Motor neuron (in vitro differentiated cells): ENCODE measurements at regions not wholly inside any gene's neighbourhood (a gene's known extent, or its start where the extent isn't known, plus 50 kb on each side); places are given as distances from the start of the nearest gene placed in this dataset.
"Not testable (repeated sequence)": the region's sequence is repeated elsewhere in the genome, so short reads cannot be mapped to it uniquely, and the experiment has no call there.

Experiments used
- ATAC-seq, 8 experiments: fragments of 200-7000 bp; cut with Tn5 transposase; replicated peaks in 6 of 8; 2 replicates each; pipeline ENCODE4 v1.8.0; 2021; ENCODE audit warnings: mild to moderate bottlenecking in 8 of 8, moderate library complexity in 8 of 8
- H3K27ac ChIP-seq, 2 donors: fragments of 250-450 bp; sonication (Bioruptor Pico); 2 replicates each; pipeline ENCODE4 v1.9.0; 2021; ENCODE audit warnings: antibody characterized with exemption in 2 of 2, mild to moderate bottlenecking in 2 of 2, moderate library complexity in 1 of 2
- H3K4me1 ChIP-seq, 2 donors: fragments of 250-450 bp; sonication (Bioruptor Pico); replicated peaks in 1 of 2; 2 replicates each; pipeline ENCODE4 v1.6.1; 2021; ENCODE audit warnings: antibody characterized with exemption in 2 of 2, mild to moderate bottlenecking in 2 of 2, moderate library complexity in 1 of 2
- H3K4me3 ChIP-seq, 5 donors: fragments of 250-450 bp; sonication (Bioruptor Pico); 2 replicates each; pipeline ENCODE4 v1.9.0; 2021; ENCODE audit warnings: antibody characterized with exemption in 5 of 5, mild to moderate bottlenecking in 5 of 5, moderate library complexity in 4 of 5
- WGBS, 10 experiments: fragments of 450-650 bp; shearing (Covaris generic); methylation state at CpG; one replicate each; pipeline ENCODE4 v1.0.0; 2022; 5-methylcytosine and 5-hydroxymethylcytosine counted together
- in situ Hi-C, 9 experiments: fragments of 400-800 bp; cut with MboI; loops; one replicate each; pipeline ENCODE4 v1.15.0; 2021; ENCODE audit warnings: low sequenced_read_pairs in 9 of 9, low pct_unique_long_range_greater_than_20kb in 2 of 9; ENCODE audit not compliant: unreplicated experiment in 9 of 9

- Histone ChIP-seq H3K27ac (no peak overlapping the region), H3K4me3 (no peak overlapping the region), H3K4me1 (peaks cover 8 to 38% of the 10 kb centered on the region in 2 donors)
- 0 to 100% (median 58%) methylated on average over 1 to 3 of the region's 3 CpGs; no CpG with 5 or more reads in 2 of the 10 experiments for WGBS, 10 experiments
- no peak for ATAC-seq
- in situ Hi-C loops = no loop called here
Measured at GRCh38 chr4:82139287-82139686, 234.5 kb downstream of the HNRNPD start.

GRCh38 chr4:82138374-82138773 lies 235.4 kb downstream of the HNRNPD start:
- 36 to 100% (median 63%) methylated on average over 1 to 4 of the region's 4 CpGs; no CpG with 5 or more reads in 5 of the 10 experiments for WGBS, 10 experiments
- ATAC-seq = peak in 2 of 8 experiments; percentile 64 to 67
- H3K4me3 ChIP-seq = no peak overlapping the region
- in situ Hi-C loops = no loop called here
- peaks cover 8 to 29% of the 10 kb centered on the region in 2 donors for H3K4me1 ChIP-seq
- no peak overlapping the region for H3K27ac ChIP-seq

- WGBS, 10 experiments = 0 to 83% (median 50%) methylated on average over 1 to 2 of the region's 2 CpGs; no CpG with 5 or more reads in 3 of the 10 experiments
- no peak for ATAC-seq
- no peak overlapping the region for H3K4me3 ChIP-seq
- in situ Hi-C loops = no loop called here
- H3K4me1 ChIP-seq = peaks cover 0 to 10% of the 10 kb centered on the region in 2 donors
- no peak overlapping the region for H3K27ac ChIP-seq
Measured at GRCh38 chr4:82136161-82136801, 237.5 kb downstream of the HNRNPD start.

- Histone ChIP-seq H3K27ac (no peak overlapping the region), H3K4me1 (peaks cover 18 to 21% of the 10 kb centered on the region in 2 donors), H3K4me3 (no peak overlapping the region)
- WGBS, 10 experiments = 4 to 100% (median 80%) methylated on average over 1 to 4 of the region's 4 CpGs; no CpG with 5 or more reads in 1 of the 10 experiments
- no peak for ATAC-seq
- in situ Hi-C loops = no loop called here
Measured at GRCh38 chr4:82128355-82128754, 245.4 kb downstream of the HNRNPD start.

- 0 to 95% (median 70%) methylated on average over 2 to 5 of the region's 5 CpGs; no CpG with 5 or more reads in 2 of the 10 experiments for WGBS, 10 experiments
- H3K27ac ChIP-seq = no peak overlapping the region
- peaks cover 18 to 21% of the 10 kb centered on the region in 2 donors for H3K4me1 ChIP-seq
- peak in 3 of 8 experiments; percentile 49 to 64 (median 50) for ATAC-seq
- in situ Hi-C loops = no loop called here
- no peak overlapping the region for H3K4me3 ChIP-seq
Measured at GRCh38 chr4:82126512-82127040, 247.2 kb downstream of the HNRNPD start.

GRCh38 chr4:82125787-82126297 lies 247.9 kb downstream of the HNRNPD start:
- ATAC-seq = peak in 5 of 8 experiments; percentile 52 to 79 (median 67)
- H3K4me3 ChIP-seq = no peak overlapping the region
- in situ Hi-C loops = no loop called here
- H3K4me1 ChIP-seq = peaks cover 18 to 21% of the 10 kb centered on the region in 2 donors
- H3K27ac ChIP-seq = peak overlapping the region; percentile 53 to 83
- WGBS, 10 experiments = 14 to 79% (median 54%) methylated on average over 2 to 6 of the region's 6 CpGs; no CpG with 5 or more reads in 1 of the 10 experiments

GRCh38 chr4:82124932-82125786 lies 248.6 kb downstream of the HNRNPD start:
- H3K4me3 ChIP-seq = no peak overlapping the region
- peak in 5 of 8 experiments; percentile 11 to 59 (median 46) for ATAC-seq
- in situ Hi-C loops = no loop called here
- WGBS, 10 experiments = 50 to 72% (median 59%) methylated on average over 2 to 5 of the region's 7 CpGs; no CpG with 5 or more reads in 6 of the 10 experiments
- H3K4me1 ChIP-seq = peaks cover 18 to 21% of the 10 kb centered on the region in 2 donors
- H3K27ac ChIP-seq = peak overlapping the region; percentile 53 to 83

- Histone ChIP-seq H3K4me1 (peaks cover 18 to 21% of the 10 kb centered on the region in 2 donors), H3K4me3 (no peak overlapping the region), H3K27ac (no peak overlapping the region)
- peak in 3 of 8 experiments; percentile 48 to 73 (median 70) for ATAC-seq
- 0 to 86% (median 71%) methylated on average over 1 to 5 of the region's 5 CpGs; no CpG with 5 or more reads in 1 of the 10 experiments for WGBS, 10 experiments
- in situ Hi-C loops = no loop called here
Measured at GRCh38 chr4:82124365-82124764, 249.4 kb downstream of the HNRNPD start.

- in situ Hi-C loops = no loop called here
- Histone ChIP-seq H3K4me3 (no peak overlapping the region), H3K4me1 (peaks cover 18 to 21% of the 10 kb centered on the region in 2 donors), H3K27ac (no peak overlapping the region)
- ATAC-seq = peak in 1 of 8 experiments; percentile 18
- WGBS, 10 experiments = 0 to 72% (median 39%) methylated on average over 1 to 3 of the region's 3 CpGs; no CpG with 5 or more reads in 2 of the 10 experiments
Measured at GRCh38 chr4:82123934-82124333, 249.9 kb downstream of the HNRNPD start.

GRCh38 chr4:82115183-82115582 lies 258.6 kb downstream of the HNRNPD start:
- ATAC-seq, in situ Hi-C loops, H3K4me3 ChIP-seq, H3K27ac ChIP-seq, H3K4me1 ChIP-seq: not testable (repeated sequence)
- 17 to 100% (median 74%) methylated on average over 1 to 2 of the region's 3 CpGs; no CpG with 5 or more reads in 2 of the 10 experiments for WGBS, 10 experiments

- ATAC-seq = no peak
- in situ Hi-C loops = no loop called here
- Histone ChIP-seq H3K4me1 (peaks cover 0 to 4% of the 10 kb centered on the region in 2 donors), H3K4me3 (no peak overlapping the region), H3K27ac (no peak overlapping the region)
- WGBS, 10 experiments = 0 to 100% (median 95%) methylated on average over 1 to 2 of the region's 2 CpGs; no CpG with 5 or more reads in 2 of the 10 experiments
Measured at GRCh38 chr4:82108506-82108905, 265.3 kb downstream of the HNRNPD start.

GRCh38 chr4:82104578-82104977 lies 269.2 kb downstream of the HNRNPD start:
- no peak overlapping the region for H3K4me3 ChIP-seq
- ATAC-seq = no peak
- peaks cover 0 to 4% of the 10 kb centered on the region in 2 donors for H3K4me1 ChIP-seq
- H3K27ac ChIP-seq = no peak overlapping the region
- 86% methylated on average over 1 of the region's 1 CpG; no CpG with 5 or more reads in 9 of the 10 experiments for WGBS, 10 experiments
- in situ Hi-C loops = no loop called here
